Peyer's patch (tissue), 4 donors: ENCODE measurements at regions not wholly inside any gene's neighbourhood (a gene's known extent, or its start where the extent isn't known, plus 50 kb on each side); places are given as distances from the start of the nearest gene placed in this dataset.

Source experiments
- POLR2A ChIP-seq, 2 donors: fragments of 450-650 bp; IDR thresholded peaks; one replicate each; pipeline ENCODE4 v1.5.1; 2017; ENCODE audit warnings: antibody characterized with exemption in 2 of 2, mild to moderate bottlenecking in 2 of 2, moderate library complexity in 2 of 2
- TF ChIP-seq, protein P1 (sequence below), 6 experiments: fragments of 450-650 bp in 4 of 6; fragments of 200-600 bp in 2 of 6; sonication (generic) in 1 of 6; IDR thresholded peaks; one replicate each; pipeline ENCODE4 v1.5.1; 2017 to 2019; ENCODE audit warnings: antibody characterized with exemption in 6 of 6, mild to moderate bottlenecking in 3 of 6, moderate library complexity in 1 of 6

DNA sequence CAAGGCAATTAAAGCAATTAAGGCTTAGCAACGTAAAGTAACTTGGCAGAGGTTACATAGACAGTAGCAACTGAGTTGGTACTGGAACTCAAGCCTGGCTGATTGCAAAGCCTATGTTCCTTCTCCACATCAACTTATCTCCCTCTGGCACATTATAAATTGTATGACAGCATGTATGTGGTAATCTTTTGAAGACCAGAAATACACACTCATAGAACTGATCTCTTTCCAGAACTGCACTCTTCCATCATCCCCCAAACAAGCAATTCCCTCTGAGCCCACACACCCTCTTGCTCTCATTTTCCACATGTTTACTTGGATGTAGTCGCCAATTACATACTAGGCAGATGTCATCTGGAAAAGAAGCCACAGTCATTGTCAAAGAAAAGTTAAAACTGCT, 502.2 kb downstream of the PLPP3 start:
- TF ChIP-seq, protein P1, sequence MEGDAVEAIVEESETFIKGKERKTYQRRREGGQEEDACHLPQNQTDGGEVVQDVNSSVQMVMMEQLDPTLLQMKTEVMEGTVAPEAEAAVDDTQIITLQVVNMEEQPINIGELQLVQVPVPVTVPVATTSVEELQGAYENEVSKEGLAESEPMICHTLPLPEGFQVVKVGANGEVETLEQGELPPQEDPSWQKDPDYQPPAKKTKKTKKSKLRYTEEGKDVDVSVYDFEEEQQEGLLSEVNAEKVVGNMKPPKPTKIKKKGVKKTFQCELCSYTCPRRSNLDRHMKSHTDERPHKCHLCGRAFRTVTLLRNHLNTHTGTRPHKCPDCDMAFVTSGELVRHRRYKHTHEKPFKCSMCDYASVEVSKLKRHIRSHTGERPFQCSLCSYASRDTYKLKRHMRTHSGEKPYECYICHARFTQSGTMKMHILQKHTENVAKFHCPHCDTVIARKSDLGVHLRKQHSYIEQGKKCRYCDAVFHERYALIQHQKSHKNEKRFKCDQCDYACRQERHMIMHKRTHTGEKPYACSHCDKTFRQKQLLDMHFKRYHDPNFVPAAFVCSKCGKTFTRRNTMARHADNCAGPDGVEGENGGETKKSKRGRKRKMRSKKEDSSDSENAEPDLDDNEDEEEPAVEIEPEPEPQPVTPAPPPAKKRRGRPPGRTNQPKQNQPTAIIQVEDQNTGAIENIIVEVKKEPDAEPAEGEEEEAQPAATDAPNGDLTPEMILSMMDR (IDR thresholded peaks at IDR 0.05): no peak
- no peak for TF ChIP-seq POLR2A (IDR thresholded peaks at IDR 0.05)
